ENCODE measurements at regions not wholly inside any gene's neighbourhood (a gene's known extent, or its start where the extent isn't known, plus 50 kb on each side); places are given as distances from the start of the nearest gene placed in this dataset.

GRCh38 chr1:68331117-68331865 lies 99.0 kb upstream of the WLS start:
- no peak for DNase-seq

DNA sequence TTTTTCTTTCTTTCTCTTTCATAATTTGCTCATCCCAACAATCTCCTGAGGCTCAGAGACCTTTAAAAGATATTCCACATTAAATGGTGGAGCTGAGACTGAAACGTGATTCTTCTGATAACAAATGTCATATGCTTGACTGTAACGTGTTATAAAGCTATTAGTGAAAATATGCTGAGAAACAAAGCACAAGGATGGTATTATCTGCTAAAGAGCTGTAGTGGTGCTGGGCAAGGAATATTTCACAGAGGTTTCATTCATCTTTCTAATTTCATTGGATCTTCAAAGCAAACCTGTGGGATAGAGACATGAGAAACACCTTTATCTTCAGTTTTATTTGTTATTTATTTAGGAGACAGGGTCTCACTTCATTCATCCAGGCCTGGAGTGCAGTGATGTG lies 98.1 kb upstream of the WLS start:
- DNase-seq: no peak

DNA sequence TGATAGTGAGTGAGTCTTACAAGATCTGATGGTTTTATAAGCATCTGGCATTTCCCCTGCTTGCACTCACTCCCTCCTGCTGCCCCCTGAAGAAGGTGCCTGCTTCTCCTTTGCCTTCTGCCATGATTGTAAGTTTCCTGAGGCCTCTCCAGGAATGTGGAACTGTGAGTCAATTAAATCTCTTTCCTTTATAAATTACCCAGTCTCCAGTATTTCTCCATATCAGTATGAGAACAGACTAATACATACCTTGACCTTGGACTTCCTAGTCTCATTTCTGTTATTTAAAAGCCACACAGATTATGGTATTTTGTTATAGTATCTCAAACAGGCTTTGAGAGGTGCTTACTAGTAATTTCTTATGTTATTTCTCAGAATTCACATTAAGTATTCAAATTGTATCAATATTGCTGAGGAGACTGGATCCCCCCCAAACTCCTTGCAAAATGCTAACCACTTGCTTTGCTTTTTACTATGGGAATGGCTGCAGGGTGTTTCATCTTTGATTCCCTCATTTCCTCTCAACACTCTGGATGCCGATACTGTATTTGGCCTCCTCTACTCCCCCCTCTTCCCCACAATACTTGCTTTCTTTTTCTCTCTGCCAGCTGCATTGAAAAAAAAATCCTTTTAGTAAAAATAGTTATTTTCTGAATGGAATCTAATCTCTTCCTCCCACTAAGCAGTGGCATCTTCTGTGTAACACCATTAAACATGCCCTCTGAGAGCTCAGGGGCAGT lies 96.9 kb upstream of the WLS start:
- no peak for DNase-seq

- DNase-seq: no peak
These were observed 96.2 kb upstream of the WLS start for GRCh38 chr1:68328490-68328889.

DNA sequence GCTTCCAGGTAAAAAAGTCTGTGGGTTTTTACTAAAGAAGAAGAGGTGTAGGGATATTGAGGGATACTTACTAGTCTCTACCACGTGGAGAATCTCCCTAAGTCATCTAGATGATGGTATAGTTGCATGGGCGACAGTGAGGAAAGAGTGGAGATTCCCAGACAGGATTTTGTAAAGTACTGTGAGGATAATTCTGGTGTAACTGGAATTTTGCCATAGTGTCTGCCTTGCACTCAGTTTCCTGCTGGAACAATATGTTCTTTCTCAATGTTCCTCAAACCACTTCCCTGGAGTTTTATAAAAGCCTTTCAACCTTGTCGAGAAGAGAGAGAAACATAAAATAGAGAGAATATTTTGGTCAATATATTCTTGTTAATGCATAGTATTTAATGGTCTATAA lies 95.1 kb upstream of the WLS start:
- DNase-seq: no peak

DNA sequence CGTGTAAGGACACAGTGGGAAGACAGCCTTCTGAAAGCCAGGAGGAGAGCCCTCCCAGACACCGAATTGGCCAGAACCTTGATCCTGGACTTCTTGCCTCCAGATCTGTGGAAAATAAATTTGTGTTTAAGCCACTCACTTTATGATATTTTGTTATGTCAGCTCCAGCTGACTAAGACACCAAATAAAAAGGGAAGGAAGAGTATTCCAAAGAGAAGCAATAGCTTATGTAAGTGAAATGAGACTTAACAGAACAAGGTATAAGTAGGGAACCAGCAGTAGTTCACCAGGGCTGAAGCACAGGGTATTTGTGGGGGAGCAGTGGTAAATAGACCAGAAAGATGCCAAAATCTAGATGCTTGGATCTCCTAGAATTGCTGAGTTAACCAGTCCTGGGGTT lies 94.2 kb upstream of the WLS start:
- DNase-seq: no peak

GRCh38 chr1:68324316-68324715 lies 92.0 kb upstream of the WLS start:
- DNase-seq: no peak

- no peak for DNase-seq
These were observed 90.7 kb upstream of the WLS start for GRCh38 chr1:68322837-68323687.

DNA sequence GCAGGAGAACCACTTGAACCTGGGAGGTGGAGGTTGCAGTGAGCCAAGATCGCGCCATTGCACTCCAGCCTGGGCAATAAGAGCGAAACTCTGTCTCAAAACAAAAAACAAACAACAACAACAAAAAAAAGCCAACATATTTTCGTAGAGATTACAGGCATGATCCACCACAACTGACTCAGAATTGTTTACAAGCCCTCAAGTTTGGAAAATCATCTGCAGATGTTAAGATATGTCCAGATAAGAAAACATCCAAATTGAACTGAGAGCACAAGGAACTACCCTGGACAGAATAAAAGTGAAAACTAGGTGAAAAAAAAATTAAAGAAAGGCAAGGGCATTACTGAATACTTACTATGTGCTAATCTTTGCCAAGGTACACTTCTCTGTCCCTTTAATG lies 89.8 kb upstream of the WLS start:
- no peak for DNase-seq

DNA sequence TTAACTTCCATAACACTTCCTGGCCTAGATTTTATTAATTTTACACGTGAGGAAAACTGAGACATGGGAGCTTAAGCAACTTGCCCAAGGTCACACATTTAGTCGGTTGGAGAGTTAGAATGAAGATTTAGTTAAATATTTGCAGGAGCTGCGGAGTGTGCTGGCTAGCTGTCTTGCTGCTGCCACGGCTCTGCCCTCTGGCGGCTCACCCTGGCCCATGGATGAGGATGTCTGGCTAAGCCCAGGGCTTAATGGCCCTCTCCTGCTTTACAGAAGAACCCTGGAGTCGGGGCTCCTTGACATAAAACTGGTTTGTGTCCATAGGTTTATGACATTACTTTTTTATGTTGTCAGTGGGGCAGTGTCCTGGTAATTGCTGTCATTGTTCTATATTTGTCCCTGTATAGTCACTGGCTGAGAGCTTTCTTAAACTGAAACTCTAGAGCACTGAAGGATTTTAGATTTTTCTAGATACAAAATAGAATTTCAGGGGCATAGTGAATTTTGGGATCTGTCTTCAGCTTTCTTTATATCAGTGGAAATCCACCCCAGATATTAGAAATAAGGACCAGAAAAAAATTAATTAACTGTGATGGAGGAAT lies 88.9 kb upstream of the WLS start:
- DNase-seq: peak; percentile 55

- no peak for DNase-seq
These were observed 88.0 kb upstream of the WLS start for GRCh38 chr1:68320349-68320748.

- no peak for DNase-seq
These were observed 87.6 kb upstream of the WLS start for GRCh38 chr1:68319907-68320306.

DNA sequence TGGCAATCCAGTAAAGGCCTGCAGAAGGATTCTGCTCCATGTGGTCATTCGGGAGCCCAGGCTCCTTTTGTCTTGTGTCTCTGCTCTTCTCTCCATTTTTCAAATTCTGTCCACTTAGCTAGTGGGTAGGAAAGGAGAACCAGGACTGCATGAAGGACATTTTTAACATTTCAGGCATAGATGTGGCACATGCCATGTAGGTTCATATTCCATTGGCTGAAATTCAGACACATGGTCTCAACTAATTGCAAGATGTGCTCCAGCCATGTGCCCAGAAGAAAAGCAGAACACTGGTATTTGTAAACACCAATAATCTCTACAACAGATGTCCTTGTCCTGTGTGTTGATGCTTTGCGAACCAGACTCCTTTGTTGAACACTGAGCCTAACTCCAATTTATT lies 85.2 kb upstream of the WLS start:
- no peak for DNase-seq

DNA sequence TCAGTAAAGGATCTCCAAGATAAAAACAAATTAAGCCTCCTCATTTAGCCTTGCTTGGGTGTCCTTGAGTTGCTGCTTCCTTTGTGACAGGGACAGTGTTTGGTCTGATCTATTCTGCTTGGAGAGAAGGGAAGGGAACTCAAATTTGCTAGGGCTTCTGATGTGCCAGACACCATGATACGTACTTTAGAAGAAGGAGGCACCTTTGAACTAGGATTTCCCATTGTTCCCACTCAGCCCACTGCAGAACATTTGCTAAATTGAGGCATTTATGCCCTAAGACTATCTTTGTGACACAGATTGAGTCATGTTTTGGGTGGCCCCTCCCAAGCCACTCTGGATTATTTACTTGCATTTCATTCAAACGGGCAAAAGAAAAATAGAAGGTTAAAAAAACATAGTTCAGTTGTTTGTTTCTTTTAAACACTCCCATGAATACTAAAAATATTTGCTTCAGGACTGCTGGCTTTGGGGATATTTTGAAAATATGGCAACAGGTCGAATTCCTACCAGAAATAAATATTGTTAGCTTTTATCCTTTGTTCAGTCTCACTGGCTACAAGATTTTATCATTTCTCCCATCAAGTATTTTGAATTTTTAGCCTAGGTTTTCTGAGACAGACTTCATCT lies 81.9 kb upstream of the WLS start:
- no peak for DNase-seq

DNA sequence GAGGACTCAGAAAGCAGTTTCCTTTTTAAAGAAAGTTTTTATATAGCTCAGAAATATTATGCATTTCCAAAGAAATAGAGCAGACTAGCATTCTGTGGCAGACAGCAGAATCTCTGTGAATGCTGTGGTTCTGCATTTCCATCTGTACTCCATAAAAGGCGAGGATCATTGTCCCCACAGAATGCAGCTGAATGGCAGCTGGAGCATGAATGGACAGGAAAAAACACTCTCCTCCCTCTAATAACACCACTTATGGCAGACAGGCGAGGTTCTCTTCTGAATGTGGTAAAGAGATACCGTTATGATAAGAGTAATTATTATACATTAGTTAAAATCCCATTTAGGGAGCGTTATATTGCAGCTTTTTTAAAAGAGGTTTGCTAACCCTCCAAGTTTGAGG lies 81.4 kb upstream of the WLS start:
- DNase-seq: no peak

GRCh38 chr1:68308034-68308433 lies 75.7 kb upstream of the WLS start:
- no peak for DNase-seq

DNA sequence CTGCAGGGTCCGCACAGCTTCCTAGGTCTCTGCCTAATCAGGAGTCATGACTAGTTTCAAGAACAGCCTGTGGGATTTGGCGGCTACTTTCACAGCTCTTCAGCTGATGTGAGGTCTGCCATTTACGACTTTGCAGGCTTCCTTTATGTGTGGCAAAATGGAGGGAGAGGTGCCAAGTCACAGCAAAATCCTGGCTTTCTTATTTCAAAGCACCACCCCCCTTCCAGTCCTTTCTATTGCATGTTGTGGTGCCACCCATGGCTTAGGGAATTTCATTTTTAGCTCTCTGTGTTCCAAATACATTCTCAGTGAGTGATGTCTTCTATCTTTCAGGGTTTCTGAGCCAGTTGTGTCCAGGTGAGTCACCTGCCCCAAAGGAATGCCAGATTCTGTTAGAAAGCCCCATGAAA lies 75.1 kb upstream of the WLS start:
- DNase-seq: no peak

DNA sequence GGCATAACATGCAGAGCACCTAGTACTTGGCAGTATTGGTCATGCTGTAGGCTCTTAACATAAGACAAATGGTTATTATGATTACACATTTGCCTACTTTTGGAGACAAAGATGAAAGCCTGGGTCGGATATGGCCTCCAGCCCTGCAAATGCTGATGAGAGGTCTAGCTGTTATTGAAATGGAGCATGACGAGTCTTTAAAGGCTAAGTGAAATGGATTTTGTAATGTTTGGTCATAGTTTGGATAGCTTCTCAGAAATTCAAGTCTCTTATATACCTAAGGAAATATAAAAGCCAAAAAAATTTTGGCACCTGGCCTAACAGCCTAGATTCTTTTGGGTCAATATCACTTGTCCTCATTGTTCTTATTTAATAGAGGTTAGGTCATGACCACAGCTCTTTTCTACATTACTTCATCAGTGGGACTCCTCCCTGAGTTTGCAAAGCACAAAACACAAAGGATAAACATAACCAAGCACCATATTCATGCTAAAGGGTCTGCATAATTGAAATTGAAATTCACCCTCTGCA lies 69.2 kb upstream of the WLS start:
- DNase-seq: no peak

DNA sequence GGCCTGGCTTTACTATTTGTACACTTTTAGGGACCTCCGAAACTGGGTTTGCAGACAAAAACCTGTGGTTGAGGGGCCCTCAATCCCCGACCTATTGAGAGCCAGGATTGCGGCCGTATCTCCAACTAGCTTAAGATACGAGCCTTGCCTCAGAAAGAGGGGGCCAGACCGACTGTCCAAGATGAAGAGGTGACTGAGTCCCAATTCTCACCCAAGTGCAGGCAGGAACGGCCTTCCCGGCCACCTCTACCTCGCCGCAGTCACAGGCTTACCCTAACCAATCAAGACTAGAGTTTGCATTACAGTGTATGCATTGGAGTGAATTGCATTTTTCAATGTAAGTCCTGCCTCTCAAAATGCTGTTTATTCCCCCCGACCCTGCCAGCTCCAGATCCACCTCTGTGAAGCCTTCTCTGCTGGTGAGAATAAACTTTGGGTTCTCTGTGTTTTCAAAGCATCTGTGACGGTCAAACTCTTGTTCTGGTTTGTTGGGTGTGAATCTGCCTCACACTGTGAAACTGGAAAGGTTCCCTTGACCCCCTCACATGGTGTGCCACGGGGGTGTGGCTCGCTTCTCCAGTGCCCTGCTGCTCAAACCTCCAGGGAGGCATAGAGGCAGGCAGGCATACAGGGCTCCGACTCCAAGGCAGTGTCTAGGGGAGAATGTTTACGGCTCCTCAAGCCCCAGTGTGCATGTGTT lies 62.2 kb upstream of the WLS start:
- DNase-seq: no peak

- no peak for DNase-seq
These were observed 61.5 kb upstream of the WLS start for GRCh38 chr1:68293609-68294366.

Measured in renal pelvis (tissue), 1 donor.